NCI-H69 (cell line): ENCODE measurements at regions not wholly inside any gene's neighbourhood (a gene's known extent, or its start where the extent isn't known, plus 50 kb on each side); places are given as distances from the start of the nearest gene placed in this dataset.

Source experiments
- DNase-seq: peaks from one replicate; lab custom pipeline; 2025; lab: John Stamatoyannopoulos, UW

DNA sequence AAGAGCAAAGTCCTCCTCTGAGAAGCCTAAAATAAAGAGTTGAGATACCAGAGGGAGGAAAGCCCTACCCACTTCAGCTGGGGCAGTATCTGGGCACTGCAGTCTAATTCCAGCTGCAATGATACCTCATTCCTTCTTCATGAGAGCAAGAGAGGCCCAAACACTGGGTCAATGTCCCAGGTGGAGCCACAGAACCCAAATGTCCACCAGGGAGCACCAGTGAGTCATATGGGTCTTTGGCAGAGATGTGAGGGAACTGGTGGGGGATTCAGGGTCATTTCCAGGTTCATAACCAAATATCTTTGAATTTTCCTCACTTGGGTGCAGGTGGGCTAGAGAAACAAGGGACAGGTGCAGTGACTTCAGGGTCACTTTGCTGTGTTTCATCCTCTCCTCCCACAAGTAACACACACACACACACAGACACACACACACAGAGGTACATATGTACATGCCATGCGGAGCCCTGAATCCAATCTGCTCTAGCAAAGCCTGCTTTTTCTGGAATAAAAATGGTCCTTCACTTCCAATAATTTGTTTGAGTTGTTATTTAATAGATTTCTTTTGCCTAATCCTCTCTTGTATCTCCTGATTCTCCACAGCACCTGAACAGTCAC, 585.4 kb downstream of the SOX6 start:
- peak; percentile 56 for DNase-seq

DNA sequence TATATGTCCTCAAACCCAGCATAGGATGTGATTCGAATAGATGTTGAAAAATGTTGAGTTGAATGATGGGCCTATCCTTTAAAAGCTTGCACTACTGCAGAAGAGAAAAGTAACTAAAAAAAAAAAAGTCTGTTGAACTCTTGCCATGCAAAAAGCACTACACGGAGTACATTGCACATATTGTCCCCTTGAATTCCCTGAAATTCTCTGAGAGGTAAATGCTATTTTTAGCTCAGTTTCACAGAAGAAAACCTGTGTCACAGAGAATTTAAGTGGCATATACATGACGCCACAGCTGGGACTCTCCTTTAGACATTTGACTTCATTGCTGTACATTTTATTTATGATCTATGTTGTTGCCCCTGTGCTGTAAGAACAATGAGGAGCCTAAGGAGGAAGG, 583.8 kb downstream of the SOX6 start:
- no peak for DNase-seq

DNA sequence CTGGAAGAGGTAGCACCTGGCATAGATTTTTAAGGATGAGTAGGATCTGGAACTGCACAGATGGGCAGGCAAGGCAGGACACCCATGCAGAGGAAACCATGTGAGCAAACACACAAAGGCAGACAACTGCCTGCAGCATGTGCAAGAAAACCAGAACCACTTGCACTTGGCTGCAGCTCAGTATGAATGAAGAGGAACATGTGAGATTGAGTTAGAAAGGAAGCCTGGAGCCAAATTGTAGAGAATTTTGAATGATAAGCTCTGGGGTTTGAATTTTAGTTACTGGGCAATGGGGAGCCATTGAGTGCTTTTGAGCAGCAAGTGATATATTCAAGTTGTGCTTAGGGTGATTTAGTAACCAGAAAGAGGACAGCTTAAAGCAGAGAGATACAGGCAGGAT, 583.4 kb downstream of the SOX6 start:
- peak; percentile 42 for DNase-seq

DNA sequence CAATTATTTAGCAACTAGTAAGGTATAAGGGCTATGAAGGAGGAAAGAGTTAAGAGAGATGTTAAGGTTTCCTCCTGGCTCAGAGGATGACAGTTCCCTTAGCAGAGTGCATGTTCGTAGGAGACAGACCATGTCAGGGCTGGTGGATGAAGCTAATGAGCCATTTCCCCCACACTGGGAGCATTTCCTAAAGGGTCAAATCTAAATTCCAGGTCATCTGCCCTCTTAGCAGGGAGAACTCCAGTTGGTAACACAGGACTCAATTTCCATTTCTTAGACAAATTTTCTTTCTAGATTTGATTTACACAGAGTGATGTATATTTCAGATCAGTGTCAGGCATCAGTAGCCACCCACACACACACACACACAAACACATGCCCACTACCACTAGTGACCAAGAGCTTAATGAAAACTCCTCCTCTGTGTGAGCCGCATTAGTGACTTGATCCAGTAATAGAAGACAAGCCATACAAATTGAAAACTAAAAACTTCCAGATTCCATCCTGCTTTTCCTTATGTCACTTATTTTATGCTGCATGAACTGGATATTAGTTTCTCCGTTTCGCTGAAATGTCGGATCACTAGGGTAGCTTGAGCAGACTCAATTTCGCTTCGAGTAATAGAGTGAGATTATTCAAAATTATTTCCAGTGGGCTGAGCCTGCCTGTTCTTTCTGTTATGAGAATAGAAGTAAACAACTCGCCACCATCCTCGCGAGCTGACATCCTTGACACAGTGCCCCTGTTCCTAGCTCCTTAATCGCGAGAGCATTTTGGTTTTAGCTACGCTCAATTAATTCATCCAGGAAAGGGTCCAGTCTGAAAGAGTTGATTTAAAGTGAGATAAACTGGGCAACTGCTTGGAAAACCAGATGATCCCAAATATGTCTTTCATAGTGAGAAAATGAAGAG, 582.6 kb downstream of the SOX6 start:
- peak; percentile 32 for DNase-seq

DNA sequence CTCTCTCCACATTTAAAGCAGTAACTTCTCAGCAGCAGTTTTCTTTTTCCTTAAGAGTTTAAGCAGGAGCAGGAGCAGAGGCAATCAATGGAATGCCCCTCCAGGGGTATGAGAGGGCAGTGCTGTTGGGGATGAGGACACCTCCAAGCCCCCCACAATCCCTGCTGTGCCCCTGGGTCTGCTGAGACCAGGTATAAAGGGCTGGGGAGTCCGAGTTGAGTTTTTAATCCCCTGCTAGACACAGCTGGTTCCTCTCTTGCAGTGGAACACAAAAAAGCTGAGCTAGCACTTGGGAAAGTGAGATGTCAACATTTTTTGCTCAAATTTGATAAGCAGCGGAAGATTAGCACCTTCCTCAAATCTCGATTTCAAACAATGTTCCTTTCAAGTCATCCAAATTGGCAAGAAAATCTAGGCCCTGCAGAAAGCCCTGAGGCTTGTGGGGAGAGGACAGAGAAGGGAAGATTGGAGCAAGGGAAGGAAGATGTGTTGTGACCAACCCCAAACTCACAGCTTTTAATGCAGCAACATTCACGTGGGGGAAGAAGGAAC, 581.9 kb downstream of the SOX6 start:
- no peak for DNase-seq

DNA sequence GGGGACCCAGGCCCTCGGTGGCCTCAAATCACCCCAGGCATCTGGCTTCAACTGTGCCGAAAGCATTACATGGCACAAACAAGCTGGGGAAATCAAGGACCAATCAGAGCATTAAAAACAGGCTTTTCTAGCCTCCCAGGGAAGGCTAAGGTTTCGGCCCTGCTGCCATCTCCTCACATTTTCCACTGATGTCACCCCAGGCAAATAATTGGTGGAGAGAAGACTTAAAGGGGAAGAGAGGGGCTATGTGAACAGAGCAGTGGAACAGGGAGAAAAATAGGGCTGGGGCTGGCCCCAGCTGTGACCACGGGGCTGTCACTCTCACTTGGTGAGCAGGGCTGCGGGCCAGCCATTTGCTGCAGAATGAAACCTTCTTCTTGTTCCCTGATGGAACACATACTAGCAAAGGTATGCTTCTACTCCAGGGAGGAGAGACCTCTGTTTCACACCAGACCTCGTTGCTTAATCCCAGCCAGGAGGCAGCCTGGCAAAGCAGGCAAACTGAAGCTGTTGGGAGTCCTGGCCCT, 581.3 kb downstream of the SOX6 start:
- no peak for DNase-seq

- no peak for DNase-seq
Measured at GRCh38 chr11:15775797-15776196, 580.5 kb downstream of the SOX6 start.

DNA sequence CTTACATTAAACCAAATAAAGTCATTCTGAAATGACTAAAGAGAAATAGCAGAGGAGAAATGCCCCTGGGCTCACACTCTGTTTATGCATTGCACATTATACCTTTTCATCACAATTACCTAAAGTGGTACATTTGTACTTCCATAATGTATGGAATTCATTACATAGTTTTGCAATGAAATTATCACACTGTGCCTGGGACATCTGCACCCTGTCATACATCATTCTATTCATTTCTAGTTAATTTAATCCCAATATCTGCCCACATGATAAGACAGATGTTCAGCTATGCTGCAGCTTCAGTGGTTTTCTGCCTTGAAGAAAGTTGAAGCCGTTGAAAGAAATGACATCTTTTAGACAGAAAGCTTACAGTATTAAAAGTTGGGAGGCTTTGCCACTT, 580.0 kb downstream of the SOX6 start:
- DNase-seq, result no peak

DNA sequence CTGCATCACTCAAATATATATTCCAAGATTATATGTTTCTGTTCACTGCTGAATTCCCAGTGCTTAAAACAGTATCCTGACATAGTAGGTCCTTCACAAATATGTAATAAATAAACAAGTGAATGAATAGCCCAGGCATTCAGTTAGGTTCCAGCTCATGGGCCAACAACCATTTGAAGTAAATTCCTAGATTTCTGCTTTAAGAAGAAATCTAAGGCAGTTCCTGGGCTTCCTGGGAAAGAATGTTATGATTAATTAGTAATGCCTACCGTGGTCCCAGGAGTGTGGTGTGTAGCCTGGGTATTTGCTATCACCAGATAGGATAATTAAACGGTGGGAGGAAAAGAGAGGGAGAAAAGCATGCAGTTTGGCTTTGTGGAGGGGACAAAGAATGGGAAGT, 576.8 kb downstream of the SOX6 start:
- peak; percentile 29 for DNase-seq

DNA sequence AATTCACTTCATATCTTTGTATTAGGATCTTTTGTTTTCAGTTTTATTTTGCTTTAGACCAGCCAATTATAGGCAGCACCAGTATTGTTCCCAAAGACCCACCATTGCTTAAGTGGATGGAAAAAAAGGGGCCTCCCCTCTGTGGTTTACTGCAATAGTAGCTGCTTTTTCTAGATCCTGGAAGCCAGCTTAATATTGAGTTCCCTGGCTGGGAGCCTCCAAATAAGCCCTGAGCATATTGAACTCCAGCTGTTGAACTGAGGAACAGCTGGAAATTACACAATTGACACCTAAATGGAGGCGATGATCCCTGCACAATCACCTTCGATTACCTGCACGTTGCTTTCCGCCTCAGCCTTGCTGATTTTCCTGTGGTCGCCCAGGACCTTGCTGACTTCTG, 576.0 kb downstream of the SOX6 start:
- DNase-seq, result no peak

DNA sequence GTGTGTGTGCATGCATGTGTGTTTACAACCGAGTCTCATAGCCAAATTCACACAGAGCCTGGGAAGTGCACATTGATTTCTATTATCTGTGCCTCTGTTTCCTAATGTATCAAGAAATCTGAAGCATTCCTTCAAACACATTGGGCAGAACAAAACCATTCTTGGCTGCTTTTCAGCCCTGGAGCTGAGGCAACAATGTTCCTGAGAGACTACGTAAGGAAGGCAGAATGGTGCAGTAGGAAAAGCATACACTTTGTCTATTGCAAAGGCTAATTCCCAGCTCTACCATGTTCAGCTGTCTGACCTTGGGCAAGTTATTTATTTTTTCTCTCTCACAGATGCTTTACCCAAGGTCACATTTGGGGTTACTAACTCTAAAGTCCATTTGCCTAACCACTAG, 575.5 kb downstream of the SOX6 start:
- DNase-seq, result no peak

DNA sequence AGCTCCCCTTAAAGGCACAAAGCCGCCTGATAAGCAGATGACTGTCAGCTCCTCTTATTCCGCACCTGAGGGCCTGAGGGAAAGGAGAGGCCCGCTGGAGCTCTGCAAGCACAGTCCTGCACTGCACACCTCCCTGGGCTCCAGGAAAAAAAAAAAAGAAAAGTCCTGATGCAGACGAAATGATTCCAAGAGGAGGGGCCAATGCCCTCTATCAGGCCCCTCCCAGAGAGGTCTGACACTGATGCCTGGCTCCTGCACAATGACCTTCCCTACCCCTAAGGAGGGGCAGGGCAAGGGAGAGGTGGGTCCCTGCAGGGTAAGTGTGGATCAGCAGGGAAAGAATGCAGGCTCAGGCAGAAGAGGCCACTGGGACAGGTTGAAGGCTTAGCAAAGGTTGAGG, 572.7 kb downstream of the SOX6 start:
- DNase-seq, result no peak

- no peak for DNase-seq
Measured at GRCh38 chr11:15793043-15793996, 563.0 kb downstream of the SOX6 start.

DNA sequence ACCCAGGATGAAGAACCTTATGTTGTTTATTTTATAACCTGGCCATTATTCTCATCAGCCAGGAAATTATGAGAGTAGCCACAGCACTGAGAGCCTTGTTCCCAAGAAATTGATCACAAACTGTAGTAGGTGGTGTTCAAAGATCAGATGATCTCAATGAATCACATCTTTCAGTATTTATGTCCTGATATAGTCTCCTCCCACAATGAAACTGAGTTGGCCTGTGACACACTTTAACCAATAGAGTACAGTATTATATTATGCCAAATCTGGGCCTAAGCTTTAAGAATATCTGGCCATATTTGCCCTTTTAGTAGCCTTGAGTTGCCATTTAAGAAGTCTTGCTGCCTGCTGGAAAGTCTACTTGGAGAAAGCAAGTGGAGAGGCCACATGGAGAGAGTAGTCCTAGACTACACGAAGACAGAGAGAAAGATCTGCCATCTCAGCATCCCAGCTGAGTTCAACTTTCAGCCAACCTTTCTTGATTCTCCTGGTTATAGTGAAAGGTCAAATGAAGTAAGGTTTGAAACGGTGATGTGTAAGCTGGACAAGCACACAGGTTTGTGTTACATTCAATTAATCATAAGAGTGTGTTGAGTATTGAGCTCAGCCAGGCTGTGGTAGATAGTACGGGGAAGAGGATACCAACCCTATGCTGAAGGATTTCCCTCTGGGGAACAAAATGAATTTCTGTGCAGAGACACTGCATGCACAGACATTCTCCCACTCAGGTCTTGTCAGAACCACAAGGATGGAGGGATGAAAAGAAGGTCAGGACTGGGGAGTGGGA, 561.8 kb downstream of the SOX6 start:
- DNase-seq, result no peak

- no peak for DNase-seq
Measured at GRCh38 chr11:15795378-15795777, 561.0 kb downstream of the SOX6 start.

DNA sequence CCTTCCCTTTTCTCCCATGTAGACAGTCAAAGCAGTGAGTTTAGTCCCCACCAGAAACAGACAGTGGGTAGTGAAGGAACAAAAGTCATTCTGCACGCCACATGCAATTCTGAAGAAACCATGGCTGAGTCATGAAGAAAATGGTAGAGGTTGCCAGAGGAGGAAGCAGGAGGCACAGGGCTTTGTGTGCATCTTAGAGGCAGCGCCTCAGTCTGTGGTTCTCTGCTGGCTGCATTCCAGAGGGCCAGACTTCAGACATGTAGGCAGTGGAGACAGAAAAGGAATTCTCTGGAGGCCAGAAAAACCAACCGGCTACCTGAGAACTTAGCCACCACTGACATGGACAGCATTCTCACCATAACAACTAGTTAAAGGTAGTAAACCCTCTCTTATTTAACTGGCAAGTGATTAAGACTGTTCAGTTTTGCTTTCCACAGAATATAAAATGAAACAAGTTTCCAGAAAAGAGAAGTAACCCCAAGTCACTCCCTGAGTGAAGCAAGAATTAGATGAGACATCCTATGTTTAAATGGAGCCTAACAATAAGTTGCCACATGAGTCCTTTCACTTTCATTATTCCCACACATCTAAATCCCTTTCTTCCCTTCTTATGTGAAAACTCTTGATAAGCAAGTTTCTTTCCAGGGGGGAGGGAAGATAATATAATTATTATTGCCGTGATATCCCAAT, 556.1 kb downstream of the SOX6 start:
- DNase-seq, result peak; percentile 23

DNA sequence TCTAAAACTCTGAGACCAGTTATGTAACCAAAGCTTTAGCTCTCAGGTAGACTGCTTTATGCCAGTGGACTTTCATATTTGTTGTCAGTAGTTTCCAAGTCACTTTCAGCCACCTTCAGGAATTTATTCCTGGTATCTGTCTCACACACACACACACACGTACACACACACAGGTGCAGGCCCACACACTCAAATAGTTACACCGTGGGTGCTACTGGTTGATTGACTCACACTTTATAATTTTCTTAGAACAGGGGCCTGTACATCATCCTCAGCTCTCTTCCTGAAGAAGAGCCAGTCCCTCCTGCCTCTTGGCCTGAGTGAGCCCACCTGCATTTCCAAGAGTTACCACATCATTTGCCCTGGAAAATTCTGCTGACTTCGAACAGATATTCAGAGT, 555.2 kb downstream of the SOX6 start:
- no peak for DNase-seq

- DNase-seq, result no peak
Measured at GRCh38 chr11:15801616-15802015, 554.7 kb downstream of the SOX6 start.

DNA sequence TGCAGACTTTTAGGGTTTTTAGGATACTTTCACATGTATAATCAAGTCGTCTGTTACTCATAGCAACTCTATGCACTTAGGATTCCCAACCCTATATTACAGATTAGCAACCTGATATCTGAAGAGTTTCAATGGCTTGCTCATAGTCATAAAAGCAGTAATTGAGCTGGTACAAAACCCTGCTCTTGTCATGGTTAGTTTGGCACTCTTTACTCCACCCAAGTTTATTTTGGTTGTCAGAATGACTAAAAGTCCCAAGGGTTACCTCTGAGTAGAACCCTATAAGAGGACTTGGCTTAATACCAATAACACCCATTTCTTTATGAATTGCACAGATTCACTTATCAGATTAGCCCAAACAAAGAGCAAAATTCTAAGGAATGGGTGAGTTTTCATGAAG, 550.6 kb downstream of the SOX6 start:
- peak; percentile 52 for DNase-seq

GRCh38 chr11:15806217-15806616, 550.1 kb downstream of the SOX6 start:
- no peak for DNase-seq
